Transverse colon (tissue), 3 donors: ENCODE measurements at regions not wholly inside any gene's neighbourhood (a gene's known extent, or its start where the extent isn't known, plus 50 kb on each side); places are given as distances from the start of the nearest gene placed in this dataset.

Experiments
- CTCF ChIP-seq, 5 experiments: fragments of 200-600 bp in 3 of 5; fragments of 450-650 bp in 2 of 5; sonication (generic) in 3 of 5; IDR thresholded peaks; 1 replicate in 2 of 5; 2 replicates in 3 of 5; pipeline ENCODE4 v1.5.1; 2016 to 2017; ENCODE audit warnings: antibody characterized with exemption in 5 of 5, inconsistent platforms in 3 of 5, mild to moderate bottlenecking in 2 of 5, moderate library complexity in 1 of 5
- POLR2A ChIP-seq: fragments of 450-650 bp; IDR thresholded peaks from one replicate; pipeline ENCODE4 v1.6.1; 2016; ENCODE audit warnings: antibody characterized with exemption, mild to moderate bottlenecking, moderate library complexity

- TF ChIP-seq CTCF (IDR thresholded peaks at IDR 0.05) (no peak), POLR2A (no peak)
Measured at GRCh38 chr3:153864793-153865192, 256.4 kb upstream of the ARHGEF26 start.
